Activated T-helper 17 cell treated with anti-CD3 and anti-CD28 coated beads, Interleukin-2, amount 50 U/mL, for 72 hours (primary cell): ENCODE measurements at regions not wholly inside any gene's neighbourhood (a gene's known extent, or its start where the extent isn't known, plus 50 kb on each side); places are given as distances from the start of the nearest gene placed in this dataset.

Source experiments
- ATAC-seq: fragments of 150-1000 bp; cut with Tn5 transposase; replicated peaks from 2 replicates; pipeline ENCODE4 v1.10.0; 2021; ENCODE audit warnings: mild to moderate bottlenecking, moderate library complexity
- H3K27ac Mint-ChIP-seq: one replicate; pipeline ENCODE4 v1.8.0; 2022; ENCODE audit warnings: mixed read lengths
- H3K27me3 Mint-ChIP-seq: one replicate; pipeline ENCODE4 v1.8.0; 2022; ENCODE audit warnings: mixed read lengths
- H3K36me3 Mint-ChIP-seq: one replicate; pipeline ENCODE4 v1.8.0; 2022; ENCODE audit warnings: low read depth, mild to moderate bottlenecking, mixed read lengths
- H3K4me1 Mint-ChIP-seq: one replicate; pipeline ENCODE4 v1.8.0; 2022; ENCODE audit warnings: mixed read lengths
- H3K4me3 Mint-ChIP-seq: one replicate; pipeline ENCODE4 v1.8.0; 2022; ENCODE audit warnings: mild to moderate bottlenecking, mixed read lengths
- H3K9me3 Mint-ChIP-seq: one replicate; pipeline ENCODE4 v1.8.0; 2022; ENCODE audit warnings: mixed read lengths

DNA sequence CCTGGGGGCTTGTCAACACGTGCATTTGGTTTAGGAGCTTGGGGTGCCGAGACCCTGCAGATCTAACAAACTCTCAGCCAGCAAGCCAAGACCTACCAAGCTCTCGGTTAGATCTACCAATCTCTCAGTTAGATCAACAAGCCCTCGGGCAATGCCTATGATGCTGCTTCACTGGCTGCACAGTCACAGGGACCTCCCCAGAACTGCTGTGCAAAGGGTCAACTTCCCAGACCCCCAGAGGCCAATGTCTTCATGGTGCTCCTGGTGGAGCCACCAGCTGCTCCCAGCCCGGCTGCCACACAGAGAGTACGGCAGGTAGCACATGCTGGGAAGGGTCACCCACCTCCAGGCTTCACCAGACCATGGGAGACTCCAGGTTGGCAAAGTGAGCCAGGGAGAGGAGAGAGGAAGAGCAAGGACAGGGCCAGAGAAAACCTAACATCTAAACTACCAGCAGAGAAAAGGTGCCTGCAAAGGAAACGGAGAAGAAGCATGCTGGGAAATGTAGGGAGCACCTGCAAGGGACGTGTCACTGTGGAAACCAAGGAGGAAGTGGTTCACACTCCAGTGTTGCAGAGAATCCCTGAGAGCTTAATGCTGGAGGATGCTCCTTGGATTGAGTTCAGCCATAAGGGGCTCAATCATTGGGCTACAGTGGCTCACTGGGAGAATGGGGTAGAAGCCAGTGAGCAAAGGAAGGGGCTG is 51.5 kb upstream of the GDF10 start:
- H3K27ac Mint-ChIP-seq: no peak overlapping the region

DNA sequence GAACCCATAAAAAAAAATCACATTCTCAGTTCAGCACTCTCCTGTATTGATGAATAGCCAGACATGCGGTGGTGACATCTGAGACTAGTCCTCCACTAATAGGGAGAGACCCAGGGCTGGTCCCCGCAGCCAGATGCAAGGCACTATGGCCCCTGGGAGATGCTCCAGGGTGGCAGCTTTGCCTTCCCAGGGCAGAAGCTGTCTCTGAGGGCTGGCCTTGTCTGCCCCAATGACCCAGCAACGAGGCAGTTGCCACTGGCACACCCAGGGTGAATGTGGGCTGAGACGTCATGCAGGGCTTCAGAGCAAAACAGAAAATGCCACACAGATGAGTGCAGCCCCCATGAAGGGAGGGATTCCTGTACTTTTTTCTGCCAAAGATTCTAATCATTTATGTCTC is 50.1 kb upstream of the GDF10 start:
- ATAC-seq: no peak
- Mint-ChIP-seq H3K27ac (no peak overlapping the region), H3K27me3 (no peaks in the 10 kb centered on the region), H3K4me3 (no peak overlapping the region), H3K36me3 (no peaks in the 10 kb centered on the region), H3K9me3 (no peaks in the 10 kb centered on the region), H3K4me1 (no peaks in the 10 kb centered on the region)

More for the DNA sequence above, 51.5 kb upstream of the GDF10 start:
- Mint-ChIP-seq H3K4me1 (no peaks in the 10 kb centered on the region), H3K27me3 (no peaks in the 10 kb centered on the region), H3K4me3 (no peak overlapping the region), H3K9me3 (no peaks in the 10 kb centered on the region), H3K36me3 (no peaks in the 10 kb centered on the region)
- no peak for ATAC-seq
